ENCODE measurements at regions not wholly inside any gene's neighbourhood (a gene's known extent, or its start where the extent isn't known, plus 50 kb on each side); places are given as distances from the start of the nearest gene placed in this dataset.

DNA sequence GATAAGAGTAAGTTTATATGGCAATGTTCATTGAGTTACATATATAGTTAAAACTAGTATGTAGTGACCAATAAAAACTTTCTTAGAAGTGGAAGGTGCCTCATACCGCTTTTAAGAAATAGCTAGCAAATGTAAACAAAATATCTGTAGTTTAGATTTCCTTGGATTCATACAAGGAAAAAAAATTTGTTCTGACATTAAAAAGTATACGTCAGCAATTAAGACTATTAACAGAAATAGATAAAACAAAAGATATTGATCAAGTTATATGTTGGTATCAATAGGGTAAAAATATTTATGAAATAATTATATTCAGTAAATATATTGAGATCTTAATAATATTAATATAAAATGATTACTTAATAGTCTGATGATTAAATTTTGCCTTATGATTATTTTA, 718.8 kb upstream of the LRFN5 start:
- no peak for DNase-seq

DNA sequence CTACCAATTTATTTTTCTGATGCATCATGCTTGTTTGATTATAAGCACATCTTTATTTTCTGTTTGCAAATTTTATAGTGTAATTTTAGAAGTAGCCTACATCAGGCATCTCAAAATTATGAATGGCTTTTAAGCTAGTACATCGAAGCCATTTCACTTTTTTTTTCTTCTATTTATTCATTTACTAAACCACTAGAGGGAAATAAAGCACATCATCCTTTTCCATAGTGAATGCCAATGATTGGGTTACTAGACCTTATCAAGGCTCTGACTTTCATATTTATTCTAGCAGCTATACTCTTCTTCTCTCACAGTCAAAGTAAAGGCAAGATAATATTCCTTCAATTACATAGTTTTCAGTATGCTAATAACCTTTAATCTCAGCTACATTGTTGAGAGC, 736.4 kb upstream of the LRFN5 start:
- peak in 1 of 2 experiments; percentile 36 for DNase-seq

DNA sequence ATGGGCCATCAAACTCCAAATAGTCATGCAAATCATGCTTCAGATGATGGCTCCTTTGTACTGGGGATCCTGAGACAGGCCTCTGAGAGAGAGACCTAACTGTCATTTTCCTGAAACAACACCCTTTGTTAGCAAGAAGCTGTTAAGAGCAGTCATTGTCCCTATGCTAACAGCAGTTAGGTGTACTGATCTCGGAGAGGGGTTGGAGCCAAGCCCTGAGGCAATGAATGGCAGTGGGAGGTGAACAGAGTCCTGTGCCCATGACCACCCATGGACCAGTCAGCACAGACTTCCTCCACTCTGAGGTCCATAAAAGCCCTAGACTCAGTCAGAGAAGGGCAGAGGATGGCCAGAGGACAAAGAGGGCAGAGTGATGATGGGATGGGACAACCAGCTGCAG, 747.6 kb upstream of the LRFN5 start:
- no peak for DNase-seq

DNA sequence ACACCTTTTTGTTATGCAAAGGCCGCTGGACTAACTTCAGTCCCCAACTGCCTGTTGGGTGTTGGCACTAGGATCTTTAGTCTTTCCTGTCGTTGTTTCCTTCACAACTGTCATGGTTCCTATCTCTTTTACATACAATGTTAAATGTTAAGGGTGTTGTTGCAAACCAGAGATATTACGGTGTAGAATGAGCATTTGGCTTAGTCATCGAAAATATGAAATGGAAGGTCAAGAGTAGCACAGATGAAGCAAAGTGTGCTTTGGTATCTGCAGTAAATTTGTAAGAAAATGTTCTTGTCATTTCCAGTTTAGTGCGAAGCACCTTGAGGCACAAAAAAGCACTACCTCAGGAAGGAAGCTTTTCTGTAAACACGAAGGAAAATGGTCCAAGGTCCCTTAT, 751.3 kb upstream of the LRFN5 start:
- DNase-seq = no peak

DNA sequence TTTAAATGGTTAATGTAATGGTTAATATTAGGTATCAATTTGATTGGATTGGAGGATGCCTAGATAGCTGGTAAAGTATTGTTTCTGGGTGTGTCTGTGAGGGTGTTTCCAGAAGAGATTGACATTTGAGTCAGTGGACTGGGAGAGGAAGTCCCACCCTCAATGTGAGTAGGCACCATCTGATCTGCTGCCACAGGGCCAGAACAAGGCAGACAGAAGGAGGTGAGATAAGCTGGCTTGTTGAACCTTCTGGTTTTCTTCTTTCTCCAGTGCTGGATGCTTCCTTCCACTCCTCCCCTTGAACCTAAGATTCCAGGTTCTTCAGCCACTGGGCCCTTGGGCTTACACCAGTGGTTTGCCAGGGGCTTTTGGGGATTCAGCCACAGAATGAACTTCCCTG, 756.5 kb upstream of the LRFN5 start:
- DNase-seq = no peak

DNA sequence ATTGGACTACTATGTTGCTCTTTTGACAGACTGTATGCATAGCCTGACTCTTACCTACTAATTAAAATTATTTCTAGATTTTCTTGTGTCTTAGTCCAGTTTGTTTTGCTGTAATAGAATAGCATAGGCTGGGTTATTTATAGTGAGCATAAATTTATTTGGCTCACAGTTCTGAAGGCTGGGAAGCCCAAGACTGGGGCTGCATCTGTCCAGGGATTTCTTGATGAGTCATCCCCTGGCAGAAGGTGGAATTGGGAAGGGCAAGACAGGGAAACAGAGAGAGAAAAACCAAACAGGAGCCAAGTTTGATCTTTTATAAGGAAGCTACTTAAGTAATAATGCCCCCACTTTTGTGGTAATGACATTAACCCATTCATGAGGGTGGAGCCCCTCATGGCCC, 759.2 kb upstream of the LRFN5 start:
- peak; percentile 92 to 94 for DNase-seq

DNA sequence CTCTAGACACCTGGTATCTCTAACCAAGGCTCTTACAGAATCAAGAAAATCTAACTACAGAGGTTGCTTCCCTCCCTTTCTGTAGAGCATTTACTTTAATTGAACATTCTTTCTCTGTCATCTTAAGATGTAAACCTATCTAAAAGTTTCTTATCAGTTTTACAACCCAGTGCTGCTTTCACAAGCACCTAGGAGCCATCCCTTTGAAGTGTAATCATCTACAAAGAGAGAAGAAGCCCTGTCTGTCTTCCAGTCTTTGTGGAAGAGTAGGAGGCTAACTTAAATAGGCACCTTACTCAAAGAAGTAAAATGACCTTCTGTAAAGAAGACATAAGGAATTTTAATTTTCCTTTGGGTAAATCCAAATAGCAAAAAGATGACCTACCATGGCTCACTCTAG, 763.9 kb upstream of the LRFN5 start:
- no peak for DNase-seq

GRCh38 chr14:40841886-40842285, 764.8 kb upstream of the LRFN5 start:
- no peak for DNase-seq

- no peak for DNase-seq
Measured at GRCh38 chr14:40838601-40839000, 768.1 kb upstream of the LRFN5 start.

DNA sequence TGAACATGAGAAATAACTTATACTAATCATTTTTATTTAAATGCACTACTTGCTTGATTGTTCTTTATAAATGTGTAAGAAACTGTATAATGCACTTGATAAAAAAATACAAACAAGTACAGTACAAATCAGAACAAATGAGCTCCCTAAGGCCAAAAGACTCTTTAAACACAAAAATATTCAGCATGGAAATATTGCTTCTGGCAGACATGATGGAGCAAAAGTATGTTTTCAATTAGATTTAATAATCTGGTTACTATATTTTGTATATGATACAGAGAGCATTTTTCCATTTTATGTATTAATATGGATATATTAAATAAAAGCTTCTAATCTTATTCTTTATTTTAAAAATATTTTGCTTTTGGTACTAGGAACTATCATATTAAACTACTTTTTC, 800.2 kb upstream of the LRFN5 start:
- DNase-seq = no peak

DNA sequence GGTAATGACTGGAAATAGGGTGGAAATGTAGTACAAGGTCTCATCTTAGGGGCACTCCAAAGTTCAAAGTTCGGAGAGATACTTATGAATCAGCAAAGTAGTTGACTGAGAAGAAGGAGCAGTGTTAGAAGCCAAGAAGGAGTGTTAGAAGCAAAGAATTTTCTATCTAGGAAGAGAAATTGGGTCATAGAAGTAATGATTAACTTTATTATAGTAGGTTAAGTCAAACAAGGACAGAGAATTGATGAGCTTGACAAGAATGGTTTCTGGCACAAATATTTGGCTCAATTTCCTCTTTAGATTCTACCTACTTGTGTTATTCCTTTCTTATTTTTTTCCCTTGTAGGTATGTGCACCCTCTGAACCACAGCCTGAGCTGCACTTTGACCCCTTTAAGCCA, 810.5 kb upstream of the LRFN5 start:
- DNase-seq = no peak

DNA sequence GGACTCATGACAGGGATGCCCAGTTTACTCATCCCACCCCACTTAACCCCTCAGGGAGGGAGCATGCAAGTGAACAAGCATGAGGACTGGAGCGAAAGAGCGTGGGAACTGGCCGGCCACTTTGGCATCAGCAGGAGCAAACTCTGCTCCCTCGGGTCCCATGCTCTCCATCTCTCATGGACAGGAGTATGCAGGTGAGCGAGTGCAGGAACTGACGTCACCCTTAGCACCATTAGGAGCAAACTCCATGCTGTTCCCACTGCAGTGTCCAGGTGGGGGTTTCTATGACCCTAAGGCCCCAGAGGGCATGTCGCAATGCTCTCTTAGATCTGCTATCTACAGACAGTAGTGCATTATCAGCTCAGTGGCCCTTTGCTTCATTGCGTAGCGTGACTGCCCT, 821.8 kb upstream of the LRFN5 start:
- DNase-seq = no peak

- no peak for DNase-seq
Measured at GRCh38 chr14:40762685-40763084, 844.0 kb upstream of the LRFN5 start.

DNA sequence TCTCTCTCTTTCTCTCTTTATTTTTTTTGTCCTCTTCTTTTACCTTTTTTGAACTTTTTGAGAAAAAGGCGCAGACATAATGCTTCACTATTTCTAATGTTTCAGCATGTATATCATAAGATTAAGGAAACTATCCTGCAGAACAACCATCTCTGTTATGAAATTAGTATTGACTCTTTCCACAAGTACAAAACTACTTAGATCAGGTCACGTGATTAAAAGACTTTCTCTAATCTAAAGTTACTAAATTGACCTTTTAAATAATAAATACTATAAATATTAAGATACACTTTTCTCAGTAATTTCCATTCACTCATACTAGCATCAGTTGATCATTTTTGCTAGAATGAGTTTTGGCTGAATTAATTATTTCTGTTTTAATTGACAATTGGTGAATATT, 844.5 kb upstream of the LRFN5 start:
- no peak for DNase-seq

DNA sequence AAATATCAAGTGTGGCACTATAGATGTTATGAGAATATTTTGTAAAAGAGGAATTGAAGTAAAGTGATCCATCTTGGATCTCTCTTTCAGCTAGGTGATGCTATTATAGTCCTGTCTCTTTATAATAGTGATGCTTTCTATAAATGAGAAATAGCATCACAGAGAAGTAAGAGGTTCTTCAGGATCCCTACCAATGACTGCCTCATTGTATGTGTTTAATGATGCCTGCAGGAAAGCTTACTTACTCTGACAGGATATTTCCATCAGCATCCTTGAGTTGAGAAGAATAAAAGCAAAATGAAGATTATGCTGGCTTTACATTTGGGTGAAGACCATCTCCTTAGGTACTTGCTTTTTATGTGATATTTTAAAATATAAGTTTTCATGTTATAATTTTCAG, 846.0 kb upstream of the LRFN5 start:
- no peak for DNase-seq

DNA sequence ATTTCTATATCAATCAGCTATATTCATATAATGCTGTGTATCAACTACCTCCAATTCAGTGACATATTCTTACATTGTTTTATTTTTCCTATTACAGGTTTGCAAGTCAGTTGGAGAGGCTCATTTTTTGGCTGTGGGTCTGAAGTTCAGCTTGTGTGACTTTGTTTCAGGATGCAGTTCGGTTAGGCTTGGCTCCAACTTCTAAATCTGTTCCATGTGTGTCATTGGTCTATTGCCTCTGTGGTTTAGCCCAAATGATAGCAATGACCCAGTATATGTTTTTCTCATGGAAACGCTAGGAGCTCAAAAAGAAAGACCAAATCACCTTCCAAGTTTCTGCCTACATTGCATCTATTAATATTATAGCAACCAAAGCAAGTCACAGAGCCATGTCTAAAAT, 848.6 kb upstream of the LRFN5 start:
- peak in 1 of 2 experiments; percentile 10 for DNase-seq

DNA sequence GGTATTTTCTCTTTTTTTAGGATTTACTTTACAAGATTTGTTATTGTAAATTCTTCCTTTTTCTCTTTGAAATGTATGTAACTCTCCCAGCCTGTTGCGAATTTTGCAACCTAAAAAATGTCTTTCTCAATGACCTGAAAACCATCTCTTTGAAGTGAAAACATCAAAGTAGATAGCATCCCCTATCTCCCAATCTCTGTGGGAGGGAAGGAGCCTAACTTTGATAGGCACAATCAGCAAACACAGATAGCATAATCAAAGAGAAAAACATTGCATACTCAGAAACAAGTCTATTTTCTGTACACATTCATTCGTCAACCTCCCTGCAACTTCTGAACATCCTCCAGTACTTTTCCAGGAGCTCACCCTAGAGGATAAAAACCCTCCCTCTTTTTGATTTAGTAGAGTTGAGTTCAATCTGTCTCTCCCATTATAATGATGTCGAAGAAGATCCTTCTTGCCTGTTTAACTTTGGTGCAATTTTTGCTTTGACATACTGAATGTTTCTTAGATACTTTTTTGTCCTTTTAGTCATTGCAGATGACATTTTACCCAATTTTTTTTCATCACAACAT, 849.2 kb upstream of the LRFN5 start:
- DNase-seq = no peak

GRCh38 chr14:40733206-40733605, 873.5 kb upstream of the LRFN5 start:
- no peak for DNase-seq

GRCh38 chr14:40727107-40727506, 879.6 kb upstream of the LRFN5 start:
- DNase-seq = no peak

- DNase-seq = no peak
Measured at GRCh38 chr14:40713387-40713786, 893.3 kb upstream of the LRFN5 start.

GRCh38 chr14:40697231-40697630, 909.4 kb upstream of the LRFN5 start:
- DNase-seq = no peak

GRCh38 chr14:40694023-40694422, 912.7 kb upstream of the LRFN5 start:
- DNase-seq = no peak

- no peak for DNase-seq
Measured at GRCh38 chr14:40691066-40691465, 915.6 kb upstream of the LRFN5 start.

DNA sequence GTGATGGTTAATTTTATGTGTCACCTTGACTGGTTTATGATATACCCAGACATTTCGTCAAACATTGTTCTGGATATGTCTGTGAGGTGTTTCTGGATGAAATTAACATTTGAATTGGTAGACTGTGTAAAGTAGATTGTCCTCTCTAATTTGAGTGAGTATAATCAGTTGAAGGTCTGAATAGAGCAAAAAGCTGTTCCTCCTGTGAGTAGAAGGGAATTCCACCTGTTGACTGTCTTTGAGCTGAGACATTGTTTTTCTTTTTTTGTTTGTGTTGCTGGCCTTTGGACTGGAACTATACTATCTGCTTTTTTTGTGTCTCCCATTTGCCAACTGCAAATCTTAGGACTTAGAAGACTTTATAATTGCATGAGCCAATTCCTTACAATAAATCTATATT, 920.9 kb upstream of the LRFN5 start:
- no peak for DNase-seq

- DNase-seq = no peak
Measured at GRCh38 chr14:40684328-40684727, 922.3 kb upstream of the LRFN5 start.
